ENCODE measurements at regions not wholly inside any gene's neighbourhood (a gene's known extent, or its start where the extent isn't known, plus 50 kb on each side); places are given as distances from the start of the nearest gene placed in this dataset.

GRCh38 chr6:3938715-3939367 lies 89.7 kb downstream of the FAM50B start:
- TF ChIP-seq CTCF (conservative IDR thresholded peaks at IDR 0.05; ENCODE audit: low read depth, low read length), result no peak
- no peak overlapping the region for H3K4me3 ChIP-seq (ENCODE audit: low read depth, low read length)
- DNase-seq (ENCODE audit: low read depth), result no peak

- no peak overlapping the region for H3K4me3 ChIP-seq (ENCODE audit: low read depth, low read length)
- DNase-seq (ENCODE audit: low read depth), result no peak
- no peak for TF ChIP-seq CTCF (conservative IDR thresholded peaks at IDR 0.05; ENCODE audit: low read depth, low read length)
Observed at GRCh38 chr6:3939368-3939958, 90.3 kb downstream of the FAM50B start.

- H3K4me3 ChIP-seq (ENCODE audit: low read depth, low read length), result no peak overlapping the region
- DNase-seq (ENCODE audit: low read depth), result peak; percentile 61
- TF ChIP-seq CTCF (conservative IDR thresholded peaks at IDR 0.05; ENCODE audit: low read depth, low read length), result no peak
Observed at GRCh38 chr6:3939964-3940363, 90.8 kb downstream of the FAM50B start.

GRCh38 chr6:3940703-3941102 lies 91.5 kb downstream of the FAM50B start:
- no peak for TF ChIP-seq CTCF (conservative IDR thresholded peaks at IDR 0.05; ENCODE audit: low read depth, low read length)
- no peak overlapping the region for H3K4me3 ChIP-seq (ENCODE audit: low read depth, low read length)
- no peak for DNase-seq (ENCODE audit: low read depth)

- no peak overlapping the region for H3K4me3 ChIP-seq (ENCODE audit: low read depth, low read length)
- TF ChIP-seq CTCF (conservative IDR thresholded peaks at IDR 0.05; ENCODE audit: low read depth, low read length), result no peak
- DNase-seq (ENCODE audit: low read depth), result peak; percentile 86
Observed at GRCh38 chr6:3943331-3943765, 94.2 kb downstream of the FAM50B start.

- DNase-seq (ENCODE audit: low read depth), result no peak
- H3K4me3 ChIP-seq (ENCODE audit: low read depth, low read length), result no peak overlapping the region
- TF ChIP-seq CTCF (conservative IDR thresholded peaks at IDR 0.05; ENCODE audit: low read depth, low read length), result no peak
Observed at GRCh38 chr6:3944246-3944645, 95.1 kb downstream of the FAM50B start.

GRCh38 chr6:3946778-3947177 lies 97.6 kb downstream of the FAM50B start:
- no peak for TF ChIP-seq CTCF (conservative IDR thresholded peaks at IDR 0.05; ENCODE audit: low read depth, low read length)
- H3K4me3 ChIP-seq (ENCODE audit: low read depth, low read length), result no peak overlapping the region
- DNase-seq (ENCODE audit: low read depth), result no peak

Measured in choroid plexus epithelial cell (primary cell).